Common myeloid progenitor, CD34-positive (primary cell): ENCODE measurements at regions not wholly inside any gene's neighbourhood (a gene's known extent, or its start where the extent isn't known, plus 50 kb on each side); places are given as distances from the start of the nearest gene placed in this dataset.
"Not testable (repeated sequence)": the region's sequence is repeated elsewhere in the genome, so short reads cannot be mapped to it uniquely, and the experiment has no call there.

Experiments
- CTCF ChIA-PET: fragments of 350-600 bp; sonication (Branson Sonifier 250); formaldehyde crosslinking; loops from one replicate; lab custom pipeline; 2021; ENCODE audit warnings: antibody characterized with exemption; lab: Charles Lee
- POLR2A ChIA-PET: fragments of 350-600 bp; sonication (Branson Sonifier 250); formaldehyde crosslinking; loops from one replicate; lab custom pipeline; 2021; ENCODE audit warnings: antibody characterized with exemption; lab: Charles Lee
- DNase-seq, 3 donors: peaks; one replicate each; pipeline versions ENCODE4 v3.0.0 to v3.0.0-alpha.2; 2013
- H3K27ac ChIP-seq, 2 experiments: 1 replicate in 1 of 2; 2 replicates in 1 of 2; pipeline ENCODE4 v1.7.0; 2013; ENCODE audit warnings: inconsistent platforms in 2 of 2, low read length in 2 of 2, mild to moderate bottlenecking in 2 of 2, low read depth in 1 of 2, moderate library complexity in 1 of 2; ENCODE audit not compliant: severe bottlenecking in 2 of 2, insufficient read depth in 1 of 2, poor library complexity in 1 of 2
- H3K27me3 ChIP-seq, 5 experiments: replicated peaks in 2 of 5; 1 replicate in 3 of 5; 2 replicates in 2 of 5; pipeline versions ENCODE4 v1.6.1 to v1.7.0; 2013; ENCODE audit warnings: low read length in 4 of 5, mild to moderate bottlenecking in 2 of 5, moderate library complexity in 2 of 5, inconsistent platforms in 1 of 5; ENCODE audit not compliant: insufficient read depth in 5 of 5, control insufficient read depth in 4 of 5
- H3K36me3 ChIP-seq, 4 experiments: 1 replicate in 2 of 4; 2 replicates in 2 of 4; pipeline versions ENCODE4 v1.6.1 to v1.7.0; 2013; ENCODE audit warnings: low read length in 3 of 4, control low read depth in 1 of 4, mild to moderate bottlenecking in 1 of 4; ENCODE audit not compliant: control insufficient read depth in 4 of 4, insufficient read depth in 4 of 4
- H3K4me1 ChIP-seq, 4 experiments: 1 replicate in 3 of 4; 2 replicates in 1 of 4; pipeline versions ENCODE4 v1.6.1 to v1.7.1; 2013; ENCODE audit warnings: low read length in 3 of 4, mild to moderate bottlenecking in 3 of 4, control low read depth in 1 of 4, inconsistent platforms in 1 of 4, moderate library complexity in 1 of 4; ENCODE audit not compliant: control insufficient read depth in 4 of 4, insufficient read depth in 4 of 4; ENCODE audit errors: control extremely low read depth in 1 of 4
- H3K4me3 ChIP-seq, 7 experiments: 1 replicate in 4 of 7; 2 replicates in 3 of 7; pipeline versions ENCODE4 v1.5.1 to v1.7.0; 2013; ENCODE audit warnings: mild to moderate bottlenecking in 7 of 7, low read length in 6 of 7, moderate library complexity in 6 of 7, inconsistent platforms in 2 of 7, low read depth in 2 of 7, control low read depth in 1 of 7; ENCODE audit not compliant: insufficient read depth in 4 of 7, control insufficient read depth in 1 of 7; ENCODE audit errors: extremely low read depth in 1 of 7
- H3K9me3 ChIP-seq, 5 experiments: 1 replicate in 4 of 5; 2 replicates in 1 of 5; pipeline versions ENCODE4 v1.6.1 to v1.7.1; 2013; ENCODE audit warnings: low read length in 4 of 5, mild to moderate bottlenecking in 2 of 5, inconsistent platforms in 1 of 5, low read depth in 1 of 5, moderate library complexity in 1 of 5; ENCODE audit not compliant: control insufficient read depth in 4 of 5, insufficient read depth in 2 of 5; ENCODE audit errors: control extremely low read depth in 1 of 5
- WGBS: methylation state at CpG from one replicate; pipeline ENCODE4 v1.1.5; 2013; ENCODE audit not compliant: insufficient coverage; 5-methylcytosine and 5-hydroxymethylcytosine counted together

DNA sequence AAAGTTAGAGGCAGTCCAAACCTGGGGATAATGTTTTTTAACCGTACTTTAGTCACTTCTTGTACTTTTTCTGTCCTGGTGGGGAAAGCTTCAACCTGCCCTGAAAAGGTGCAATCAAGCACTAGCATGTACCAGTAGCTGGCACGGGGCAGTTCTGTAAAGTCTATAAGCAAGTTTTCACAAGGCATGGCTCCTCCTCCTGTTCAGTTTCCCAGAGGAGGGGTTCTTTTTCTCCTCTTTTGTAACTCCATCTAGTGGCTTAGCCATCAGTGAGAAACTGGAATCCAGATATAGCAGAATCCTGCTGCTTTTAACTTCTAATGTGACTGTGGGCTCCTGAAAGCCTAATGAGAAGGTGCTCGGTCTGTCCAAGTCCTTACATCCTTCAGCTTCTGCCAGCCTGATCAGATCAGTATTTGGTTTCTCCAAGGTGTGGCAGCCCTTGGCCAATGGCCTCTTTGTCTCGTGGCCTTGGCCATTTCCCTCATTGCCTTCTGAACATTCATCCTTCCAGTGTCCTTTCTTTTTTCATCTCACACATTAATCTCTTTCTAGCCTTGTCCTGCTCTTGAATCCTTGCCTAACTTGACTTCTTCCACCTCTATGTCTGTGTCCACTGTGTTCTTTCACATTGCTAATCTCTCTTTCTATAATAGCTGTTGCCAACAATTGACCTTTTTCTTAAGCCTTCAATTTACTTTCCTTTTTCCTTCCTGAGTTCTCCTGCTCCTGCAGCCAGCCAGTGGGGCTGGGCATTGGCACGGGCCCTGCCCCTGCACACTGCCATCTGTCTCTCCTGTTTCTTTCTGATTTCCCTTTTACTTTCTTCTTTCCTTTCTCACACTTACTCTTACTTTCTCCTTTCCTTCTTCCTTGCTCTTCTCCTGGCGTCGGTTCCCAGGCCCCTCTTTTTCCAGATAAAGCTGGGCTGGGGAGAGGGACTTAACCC lies 222.0 kb upstream of the SYNCRIP start:
- ChIA-PET CTCF (no interaction called here), POLR2A (no interaction called here)
- H3K4me3 ChIP-seq, result peak overlapping the region in 1 of 7 experiments; percentile 79
- no peaks in the 10 kb centered on the region for H3K9me3 ChIP-seq
- peaks cover 0 to 10% (median 0%) of the 10 kb centered on the region in 4 experiments for H3K4me1 ChIP-seq
- WGBS, result 77% methylated on average over 5 of the region's 7 CpGs
- peak in 2 of 3 donors; percentile 2 to 19 for DNase-seq
- no peaks in the 10 kb centered on the region for H3K36me3 ChIP-seq
- no peak overlapping the region for H3K27ac ChIP-seq
- H3K27me3 ChIP-seq, result no peaks in the 10 kb centered on the region

DNA sequence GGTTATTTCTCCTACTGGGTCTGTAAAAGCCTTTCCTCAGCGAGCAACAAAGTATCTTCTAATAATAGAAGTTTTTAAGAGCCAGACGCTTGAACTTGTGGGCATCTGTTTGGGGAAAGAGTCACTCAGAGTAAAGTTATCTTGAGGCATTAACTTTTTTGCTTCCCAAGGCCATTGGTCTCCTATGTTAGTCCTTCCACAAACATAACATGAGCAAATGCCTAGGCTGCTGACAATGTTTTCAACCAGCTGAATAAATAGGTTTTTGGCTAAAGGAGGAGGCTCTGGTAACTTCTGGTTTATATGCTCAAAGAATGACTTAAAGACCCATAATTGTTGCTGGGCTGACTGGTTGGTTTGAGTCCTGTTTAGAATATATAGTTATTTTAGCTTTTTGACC lies 213.5 kb upstream of the SYNCRIP start:
- Histone ChIP-seq H3K4me1 (no peaks in the 10 kb centered on the region), H3K36me3 (no peaks in the 10 kb centered on the region), H3K27me3 (no peaks in the 10 kb centered on the region), H3K27ac (no peak overlapping the region), H3K9me3 (no peaks in the 10 kb centered on the region), H3K4me3 (no peak overlapping the region)
- CTCF ChIA-PET, result no interaction called here
- no CpG with 5 or more reads among the region's 2 CpGs for WGBS
- POLR2A ChIA-PET, result no interaction called here
- no peak for DNase-seq

DNA sequence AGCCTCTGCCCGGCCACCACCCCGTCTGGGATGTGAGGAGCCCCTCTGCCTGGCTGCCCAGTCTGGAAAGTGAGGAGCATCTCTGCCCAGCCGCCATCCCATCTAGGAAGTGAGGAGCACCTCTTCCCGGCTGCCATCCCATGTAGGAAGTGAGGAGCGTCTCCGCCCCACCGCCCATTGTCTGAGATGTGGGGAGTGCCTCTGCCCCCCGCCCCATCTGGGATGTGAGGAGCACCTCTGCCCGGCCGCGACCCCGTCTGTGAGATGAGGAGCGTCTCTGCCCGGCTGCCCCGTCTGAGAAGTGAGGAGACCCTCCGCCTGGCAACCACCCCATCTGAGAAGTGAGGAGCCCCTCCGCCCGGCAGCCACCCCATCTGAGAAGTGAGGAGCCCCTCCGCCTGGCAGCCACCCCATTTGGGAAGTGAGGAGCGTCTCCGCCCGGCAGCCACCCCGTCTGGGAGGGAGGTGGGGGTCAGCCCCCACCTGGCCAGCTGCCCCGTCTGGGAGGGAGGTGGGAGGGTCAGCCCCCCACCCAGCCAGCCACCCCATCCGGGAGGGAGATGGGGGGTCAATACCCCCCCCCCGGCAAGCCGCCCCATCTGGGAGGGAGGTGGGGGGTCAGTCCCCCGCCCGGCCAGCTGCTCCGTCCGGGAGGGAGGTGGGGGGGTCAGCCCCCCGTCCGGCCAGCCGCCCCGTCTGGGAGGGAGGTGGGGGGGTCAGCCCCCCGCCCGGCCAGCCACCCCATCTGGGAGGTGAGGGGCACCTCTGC lies 195.8 kb upstream of the SYNCRIP start:
- WGBS, result 100% methylated on average over 7 of the region's 37 CpGs
- H3K27me3 ChIP-seq, H3K4me3 ChIP-seq, DNase-seq, CTCF ChIA-PET, H3K36me3 ChIP-seq, POLR2A ChIA-PET, H3K27ac ChIP-seq, H3K4me1 ChIP-seq, H3K9me3 ChIP-seq: not testable (repeated sequence)

DNA sequence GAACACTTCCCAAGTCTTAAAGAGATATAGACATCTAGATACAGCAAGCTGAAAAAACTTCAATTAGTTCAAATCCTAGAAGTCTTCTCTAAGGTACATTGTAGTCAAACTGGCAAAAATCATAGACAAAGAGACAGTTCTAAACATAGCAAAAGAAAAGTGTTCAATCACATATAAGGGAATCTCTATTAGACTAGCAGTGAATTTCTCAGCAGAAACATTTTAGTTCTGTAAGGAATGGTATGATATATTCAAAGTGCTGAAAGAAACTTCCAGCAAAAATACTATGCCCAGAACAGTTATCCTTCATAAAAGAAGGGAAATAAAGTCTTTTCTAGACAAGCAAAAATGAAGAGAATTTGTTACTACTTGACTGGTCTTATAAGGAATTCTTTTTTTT lies 186.3 kb upstream of the SYNCRIP start:
- Histone ChIP-seq H3K4me1 (no peaks in the 10 kb centered on the region), H3K27me3 (no peaks in the 10 kb centered on the region), H3K27ac (no peak overlapping the region), H3K36me3 (no peaks in the 10 kb centered on the region), H3K9me3 (peaks cover 0 to 27% (median 7%) of the 10 kb centered on the region in 5 experiments), H3K4me3 (no peak overlapping the region)
- DNase-seq, result no peak
- POLR2A ChIA-PET, result interaction anchor here (0.6 kb wide), 1 partner anchor 1557 kb away, joined by 5 read pairs; no protein-coding TSS in a partner anchor
- CTCF ChIA-PET, result no interaction called here

DNA sequence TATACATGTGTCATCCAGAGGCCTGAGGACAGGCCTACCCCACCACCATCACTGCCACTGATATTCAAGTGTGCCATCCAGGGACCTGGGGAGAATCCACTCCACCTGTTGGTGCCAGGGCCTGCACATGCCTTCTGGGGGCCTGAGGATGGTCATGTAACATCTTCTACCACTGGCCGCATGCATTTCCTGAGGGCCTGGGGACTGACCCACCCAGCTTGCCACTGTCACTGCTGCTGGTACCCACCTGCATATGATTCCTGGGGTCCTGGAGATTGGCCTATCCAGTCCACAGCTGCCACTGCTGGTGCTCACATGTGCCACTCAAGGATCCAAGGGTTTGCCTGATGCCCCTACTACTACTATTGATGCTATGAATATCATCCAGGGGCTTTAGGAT lies 184.3 kb upstream of the SYNCRIP start:
- 100% methylated on average over 1 of the region's 1 CpG for WGBS

DNA sequence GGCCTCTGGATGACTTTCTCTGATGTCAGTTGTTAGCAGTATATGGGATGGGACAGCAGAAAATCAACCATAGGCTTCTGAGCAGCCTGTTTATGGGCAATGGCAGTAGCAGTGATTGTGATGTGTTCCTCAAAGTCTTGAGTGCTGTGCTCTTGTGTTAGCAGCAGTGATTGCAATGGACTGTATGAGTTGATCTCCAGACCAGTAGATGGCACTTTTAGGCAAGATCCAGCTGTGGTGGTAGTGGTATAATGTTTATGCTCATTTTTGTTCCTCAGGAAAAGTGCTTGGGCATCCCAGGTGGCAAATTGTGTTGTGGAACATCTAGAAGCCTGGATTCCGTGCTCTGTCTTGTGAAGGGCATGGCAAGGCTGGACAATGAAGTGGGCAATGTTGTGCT lies 181.6 kb upstream of the SYNCRIP start:
- Histone ChIP-seq H3K27me3 (no peaks in the 10 kb centered on the region), H3K27ac (no peak overlapping the region), H3K4me3 (no peak overlapping the region), H3K36me3 (no peaks in the 10 kb centered on the region), H3K9me3 (peaks cover 0 to 28% (median 7%) of the 10 kb centered on the region in 5 experiments), H3K4me1 (no peaks in the 10 kb centered on the region)
- POLR2A ChIA-PET, result no interaction called here
- WGBS, result 91% methylated on average over 1 of the region's 1 CpG
- CTCF ChIA-PET, result no interaction called here
- no peak for DNase-seq

More for the DNA sequence above, 184.3 kb upstream of the SYNCRIP start:
- no peaks in the 10 kb centered on the region for H3K36me3 ChIP-seq
- ChIA-PET CTCF (no interaction called here), POLR2A (no interaction called here)
- no peak overlapping the region for H3K4me3 ChIP-seq
- no peak for DNase-seq
- no peaks in the 10 kb centered on the region for H3K4me1 ChIP-seq
- no peaks in the 10 kb centered on the region for H3K27me3 ChIP-seq
- H3K27ac ChIP-seq, result no peak overlapping the region
- peaks cover 0 to 28% (median 7%) of the 10 kb centered on the region in 5 experiments for H3K9me3 ChIP-seq

DNA sequence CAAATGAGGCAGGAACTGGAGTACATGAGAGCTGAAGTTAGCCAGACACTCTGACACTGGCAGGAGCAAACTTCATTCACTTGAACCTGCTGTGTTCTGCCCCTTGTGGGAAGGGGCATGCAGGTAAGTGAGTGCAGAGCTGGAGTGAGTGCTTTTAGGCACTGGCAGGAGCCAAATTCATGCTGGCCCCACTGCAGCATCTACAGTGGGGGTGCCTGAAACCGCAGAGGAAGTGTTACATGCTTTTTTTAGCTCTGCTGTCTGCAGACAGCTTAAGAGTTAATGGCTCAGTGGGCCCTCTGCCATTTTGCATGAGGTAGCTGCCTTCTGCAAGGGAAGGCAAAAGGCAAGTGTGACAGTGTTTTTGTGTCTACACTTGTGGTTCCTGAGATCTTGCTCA lies 167.9 kb upstream of the SYNCRIP start:
- WGBS, result 43% methylated on average over 1 of the region's 1 CpG
- H3K9me3 ChIP-seq, result peaks cover 3 to 19% (median 4%) of the 10 kb centered on the region in 5 experiments
- H3K27me3 ChIP-seq, result no peaks in the 10 kb centered on the region
- no peak overlapping the region for H3K4me3 ChIP-seq
- DNase-seq, result no peak
- no peak overlapping the region for H3K27ac ChIP-seq
- no peaks in the 10 kb centered on the region for H3K4me1 ChIP-seq
- no peaks in the 10 kb centered on the region for H3K36me3 ChIP-seq
- POLR2A ChIA-PET, result no interaction called here
- CTCF ChIA-PET, result no interaction called here
